ENCODE measurements at regions not wholly inside any gene's neighbourhood (a gene's known extent, or its start where the extent isn't known, plus 50 kb on each side); places are given as distances from the start of the nearest gene placed in this dataset.

- TF ChIP-seq CTCF (IDR thresholded peaks at IDR 0.05) (no peak), POLR2A (IDR thresholded peaks at IDR 0.05) (no peak)
Observed at GRCh38 chr3:124663690-124664089, 66.6 kb upstream of the UMPS start.

Measured in thyroid gland (tissue), 4 donors.